ENCODE measurements at regions not wholly inside any gene's neighbourhood (a gene's known extent, or its start where the extent isn't known, plus 50 kb on each side); places are given as distances from the start of the nearest gene placed in this dataset.
A peak's percentile ranks its signal among the peaks of the same experiment; 100 is the strongest.

DNA sequence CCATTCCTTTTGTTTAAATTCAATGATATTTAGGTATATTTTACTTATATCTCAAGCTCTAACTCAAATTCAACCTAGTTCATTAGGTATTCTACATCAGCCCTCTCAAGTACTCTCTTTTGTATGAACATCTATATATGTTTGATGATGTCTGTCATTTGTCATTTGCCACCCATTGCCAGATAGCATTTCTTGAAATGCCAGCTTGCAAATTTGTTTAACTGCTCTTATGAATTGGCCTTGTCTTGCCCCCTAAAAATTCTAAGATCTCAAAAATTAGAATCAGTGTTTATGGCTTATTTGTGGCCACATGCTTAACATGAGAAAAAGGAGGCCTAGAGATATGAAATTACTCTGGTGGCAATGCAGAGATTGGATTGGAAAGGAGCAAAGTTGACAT is 1140.3 kb upstream of the DDX18 start:
- BruUV-seq (replicated peaks), result no TSS peak
- POLR2A ChIA-PET (ENCODE audit: unreplicated experiment), result no interaction called here
- Histone ChIP-seq H3K36me3 (ENCODE audit: low read depth, low read length) (no peaks in the 10 kb centered on the region), H3K4me3 (ENCODE audit: low read length) (no peak overlapping the region), H3K4me2 (ENCODE audit: low read length) (no peak overlapping the region), H3K9me2 (replicated peaks; ENCODE audit: low read length) (no peaks in the 10 kb centered on the region), H3K79me2 (ENCODE audit: low read length) (no peaks in the 10 kb centered on the region), H3K27ac (ENCODE audit: low read length) (no peak overlapping the region), H3K9me3 (ENCODE audit: low read length) (no peaks in the 10 kb centered on the region), H3K4me1 (ENCODE audit: insufficient read depth, low read length) (peaks cover 11% of the 10 kb centered on the region), H4K20me1 (ENCODE audit: low read length) (no peaks in the 10 kb centered on the region), H3K27me3 (ENCODE audit: low read length) (no peaks in the 10 kb centered on the region), H3F3A (ENCODE audit: low read length, unreplicated experiment) (no peaks in the 10 kb centered on the region), H2AFZ (ENCODE audit: low read length) (no peak overlapping the region), H3K9ac (ENCODE audit: low read length) (no peak overlapping the region)
- CTCF ChIA-PET, result no interaction called here
- ATAC-seq, result no peak
- intact Hi-C loops (cut with micrococcal nuclease), result no loop called here
- TF ChIP-seq EZH2phosphoT487 (IDR thresholded peaks at IDR 0.05; ENCODE audit: borderline replicate concordance, low read length) (no peak), EZH2 (IDR thresholded peaks at IDR 0.05; ENCODE audit: low read length, unreplicated experiment) (no peak), CTCF (conservative IDR thresholded peaks at IDR 0.05; ENCODE audit: low read depth, low read length) (no peak)
- no peak for DNase-seq

DNA sequence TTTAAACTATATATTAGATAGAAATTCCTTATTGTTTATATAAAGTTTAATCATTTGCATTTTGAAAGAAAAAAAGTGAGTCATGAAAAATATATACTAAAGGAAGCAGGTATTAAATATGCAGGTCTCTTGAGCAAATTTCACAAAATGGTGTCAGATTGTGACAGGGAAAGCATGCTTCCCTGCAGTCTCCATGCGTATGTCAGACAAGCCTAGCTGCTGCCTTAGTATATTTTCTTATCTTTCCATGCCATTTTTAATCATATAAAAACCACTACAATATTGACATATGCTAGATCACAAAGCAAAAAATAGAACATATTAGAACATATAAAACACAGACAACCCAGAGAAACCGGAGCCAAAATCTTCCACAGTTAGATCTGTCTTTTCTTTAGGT is 1137.7 kb upstream of the DDX18 start:
- POLR2A ChIA-PET (ENCODE audit: unreplicated experiment), result no interaction called here
- BruUV-seq (replicated peaks), result no TSS peak
- no peak for DNase-seq

More for the DNA sequence above, 1137.7 kb upstream of the DDX18 start:
- no peak overlapping the region for H3K27ac ChIP-seq (ENCODE audit: low read length)
- H3K36me3 ChIP-seq (ENCODE audit: low read depth, low read length), result no peaks in the 10 kb centered on the region
- intact Hi-C loops (cut with micrococcal nuclease), result no loop called here
- TF ChIP-seq EZH2 (IDR thresholded peaks at IDR 0.05; ENCODE audit: low read length, unreplicated experiment) (no peak), CTCF (conservative IDR thresholded peaks at IDR 0.05; ENCODE audit: low read depth, low read length) (no peak), EZH2phosphoT487 (IDR thresholded peaks at IDR 0.05; ENCODE audit: borderline replicate concordance, low read length) (no peak)
- H3K9me3 ChIP-seq (ENCODE audit: low read length), result no peaks in the 10 kb centered on the region
- no peaks in the 10 kb centered on the region for H4K20me1 ChIP-seq (ENCODE audit: low read length)
- no peaks in the 10 kb centered on the region for H3F3A ChIP-seq (ENCODE audit: low read length, unreplicated experiment)
- no peak overlapping the region for H3K4me2 ChIP-seq (ENCODE audit: low read length)
- peak overlapping the region; percentile 29; the same call in 1 of the 2 replicates for H2AFZ ChIP-seq (ENCODE audit: low read length)
- H3K9me2 ChIP-seq (replicated peaks; ENCODE audit: low read length), result no peaks in the 10 kb centered on the region
- no peak overlapping the region for H3K9ac ChIP-seq (ENCODE audit: low read length)
- H3K27me3 ChIP-seq (ENCODE audit: low read length), result no peaks in the 10 kb centered on the region
- CTCF ChIA-PET, result no interaction called here
- H3K79me2 ChIP-seq (ENCODE audit: low read length), result no peaks in the 10 kb centered on the region
- H3K4me3 ChIP-seq (ENCODE audit: low read length), result no peak overlapping the region
- H3K4me1 ChIP-seq (ENCODE audit: insufficient read depth, low read length), result peaks cover 13% of the 10 kb centered on the region
- no peak for ATAC-seq

Measured in PC-3 (cell line).